IMR-90 (cell line): ENCODE measurements at regions not wholly inside any gene's neighbourhood (a gene's known extent, or its start where the extent isn't known, plus 50 kb on each side); places are given as distances from the start of the nearest gene placed in this dataset.

ENCODE experiments used
- ATAC-seq: fragments of 200-7000 bp; cut with Tn5 transposase; 2 replicates; pipeline ENCODE4 v1.9.1; 2020; ENCODE audit warnings: low read depth, mild to moderate bottlenecking, moderate library complexity
- BruUV-seq: library from RNA; stranded (reverse); fragments of 400-500 nt; replicated peaks from 2 replicates; lab custom pipeline; 2021; lab: Mats Ljungman, UMichigan
- CTCF ChIA-PET: fragments of 300-600 bp; formaldehyde crosslinking; extraction: SDS; loops from one replicate; lab custom pipeline; 2021; ENCODE audit warnings: antibody characterized with exemption; lab: Yijun Ruan, JAX
- POLR2A ChIA-PET: fragments of 300-600 bp; sonication (Branson Sonifier 250); formaldehyde crosslinking; loops from one replicate; lab custom pipeline; 2022; ENCODE audit warnings: antibody characterized with exemption; ENCODE audit not compliant: unreplicated experiment; lab: Charles Lee
- DNase-seq: peaks from one replicate; pipeline ENCODE4 v3.0.0; 2013
- H2AFZ ChIP-seq: replicated peaks from 2 replicates; pipeline ENCODE3; 2013; ENCODE audit warnings: low read length, mild to moderate bottlenecking; ENCODE audit not compliant: poor library complexity
- H2AK5ac ChIP-seq: 2 replicates; pipeline ENCODE4 v1.6.1; 2013; ENCODE audit warnings: low read depth, low read length, inconsistent platforms
- H2AK9ac ChIP-seq: replicated peaks from 2 replicates; pipeline ENCODE3; 2013; ENCODE audit warnings: mild to moderate bottlenecking, low read depth, low read length, moderate library complexity; ENCODE audit not compliant: poor library complexity
- H2BK120ac ChIP-seq: 2 replicates; pipeline ENCODE4 v1.6.1; 2013; ENCODE audit warnings: low read depth, low read length, inconsistent platforms
- H2BK15ac ChIP-seq: 3 replicates; pipeline ENCODE4 v1.6.1; 2013; ENCODE audit warnings: low read depth, low read length, inconsistent platforms
- H2BK20ac ChIP-seq: 2 replicates; pipeline ENCODE4 v1.6.1; 2013; ENCODE audit warnings: low read depth, mild to moderate bottlenecking, inconsistent platforms, low read length, moderate library complexity
- H2BK5ac ChIP-seq: 2 replicates; pipeline ENCODE4 v1.6.1; 2013; ENCODE audit warnings: mild to moderate bottlenecking, low read depth, low read length, inconsistent platforms; ENCODE audit not compliant: poor library complexity, severe bottlenecking
- H3K14ac ChIP-seq: replicated peaks from 2 replicates; pipeline ENCODE4 v1.6.1; 2013; ENCODE audit warnings: low read depth, low read length, inconsistent platforms
- H3K18ac ChIP-seq: 2 replicates; pipeline ENCODE4 v1.6.1; 2013; ENCODE audit warnings: low read depth, low read length, control low read depth
- H3K23ac ChIP-seq: 2 replicates; pipeline ENCODE4 v1.6.1; 2013; ENCODE audit warnings: low read depth, low read length, inconsistent platforms
- H3K27ac ChIP-seq: 2 replicates; pipeline ENCODE4 v1.5.1; 2013; ENCODE audit warnings: mild to moderate bottlenecking, control low read depth, low read length; ENCODE audit not compliant: insufficient read depth
- H3K27me3 ChIP-seq: 2 replicates; pipeline ENCODE4 v1.6.1; 2013; ENCODE audit warnings: low read length; ENCODE audit not compliant: control insufficient read depth, insufficient read depth
- H3K36me3 ChIP-seq: 2 replicates; pipeline ENCODE4 v1.6.1; 2013; ENCODE audit warnings: low read length, mixed read lengths; ENCODE audit not compliant: control insufficient read depth, insufficient read depth
- H3K4ac ChIP-seq: 2 replicates; pipeline ENCODE4 v1.6.1; 2013; ENCODE audit warnings: low read depth, low read length, inconsistent platforms
- H3K4me1 ChIP-seq: 2 replicates; pipeline ENCODE4 v1.6.1; 2013; ENCODE audit warnings: low read length, mixed read lengths; ENCODE audit not compliant: control insufficient read depth, insufficient read depth
- H3K4me2 ChIP-seq: 2 replicates; pipeline ENCODE4 v1.6.1; 2013; ENCODE audit warnings: low read depth, mild to moderate bottlenecking, control low read depth, low read length, moderate library complexity
- H3K4me3 ChIP-seq: 2 replicates; pipeline ENCODE4 v1.5.1; 2013; ENCODE audit warnings: low read depth, mild to moderate bottlenecking, control low read depth, low read length, moderate library complexity; ENCODE audit not compliant: insufficient read depth
- H3K56ac ChIP-seq: 2 replicates; pipeline ENCODE4 v1.6.1; 2013; ENCODE audit warnings: low read length, inconsistent platforms; ENCODE audit not compliant: insufficient read depth; ENCODE audit errors: extremely low read depth
- H3K79me1 ChIP-seq, 2 experiments: 2 replicates each; pipeline ENCODE4 v1.6.1; 2013; ENCODE audit warnings: low read length in 2 of 2, inconsistent platforms in 1 of 2, low read depth in 1 of 2
- H3K9ac ChIP-seq: 2 replicates; pipeline ENCODE4 v1.6.1; 2013; ENCODE audit warnings: low read depth, low read length, control low read depth
- H3K9me1 ChIP-seq: 2 replicates; pipeline ENCODE4 v1.6.1; 2013; ENCODE audit warnings: low read length, inconsistent platforms; ENCODE audit not compliant: insufficient read depth
- H3K9me3 ChIP-seq: 2 replicates; pipeline ENCODE4 v1.6.1; 2013; ENCODE audit warnings: low read length; ENCODE audit not compliant: control insufficient read depth, insufficient read depth
- H4K20me1 ChIP-seq: 2 replicates; pipeline ENCODE4 v1.6.1; 2013; ENCODE audit warnings: low read length, inconsistent platforms; ENCODE audit not compliant: insufficient read depth
- H4K5ac ChIP-seq: 2 replicates; pipeline ENCODE4 v1.6.1; 2013; ENCODE audit warnings: mild to moderate bottlenecking, low read depth, low read length, control low read depth
- H4K8ac ChIP-seq, 2 experiments: 2 replicates each; pipeline ENCODE4 v1.6.1; 2013; ENCODE audit warnings: low read depth in 2 of 2, low read length in 2 of 2, control low read depth in 1 of 2, inconsistent platforms in 1 of 2
- H4K91ac ChIP-seq: 2 replicates; pipeline ENCODE4 v1.6.1; 2013; ENCODE audit warnings: low read depth, low read length, inconsistent platforms; ENCODE audit not compliant: insufficient read depth
- BHLHE40 ChIP-seq: fragments of 150-350 bp; IDR thresholded peaks from 2 replicates; pipeline ENCODE4 v1.6.1; 2016; ENCODE audit warnings: mild to moderate bottlenecking, low read depth, low read length
- CEBPB ChIP-seq: IDR thresholded peaks from 2 replicates; pipeline ENCODE4 v1.6.1; 2012; ENCODE audit warnings: low read depth, low read length, improper control_type of control experiment
- CHD1 ChIP-seq: IDR thresholded peaks from 2 replicates; pipeline ENCODE4 v1.6.1; 2012; ENCODE audit warnings: low read depth, low read length, improper control_type of control experiment
- FOS ChIP-seq: fragments of 150-350 bp; IDR thresholded peaks from 2 replicates; pipeline ENCODE4 v1.6.1; 2016; ENCODE audit warnings: low read depth, low read length
- MAFK ChIP-seq: IDR thresholded peaks from 2 replicates; pipeline ENCODE4 v1.6.1; 2012; ENCODE audit warnings: low read depth, low read length, improper control_type of control experiment
- MAZ ChIP-seq: IDR thresholded peaks from 2 replicates; pipeline ENCODE4 v1.6.1; 2012; ENCODE audit warnings: low read depth, mild to moderate bottlenecking, low read length, improper control_type of control experiment, moderate library complexity, borderline replicate concordance
- MXI1 ChIP-seq: IDR thresholded peaks from 2 replicates; pipeline ENCODE4 v1.6.1; 2012; ENCODE audit warnings: low read depth, mild to moderate bottlenecking, low read length, moderate library complexity, borderline replicate concordance
- NFE2L2 ChIP-seq: fragments of 150-350 bp; IDR thresholded peaks from 2 replicates; pipeline ENCODE4 v1.6.1; 2016; ENCODE audit warnings: low read depth, mild to moderate bottlenecking, low read length
- POLR2A ChIP-seq: IDR thresholded peaks from 2 replicates; pipeline ENCODE4 v1.6.1; 2012; ENCODE audit warnings: mild to moderate bottlenecking, low read depth, low read length
- RAD21 ChIP-seq: IDR thresholded peaks from 2 replicates; pipeline ENCODE4 v1.6.1; 2012; ENCODE audit warnings: low read length, improper control_type of control experiment
- RCOR1 ChIP-seq: IDR thresholded peaks from 2 replicates; pipeline ENCODE4 v1.6.1; 2012; ENCODE audit warnings: mild to moderate bottlenecking, low read length, improper control_type of control experiment; ENCODE audit not compliant: insufficient replicate concordance
- RFX5 ChIP-seq: IDR thresholded peaks from 2 replicates; pipeline ENCODE4 v1.8.0; 2012; ENCODE audit warnings: low read depth, mild to moderate bottlenecking, low read length, moderate library complexity
- SMC3 ChIP-seq: fragments of 150-350 bp; IDR thresholded peaks from 2 replicates; pipeline ENCODE4 v1.6.1; 2016; ENCODE audit warnings: low read depth, mild to moderate bottlenecking, antibody characterized with exemption, low read length, moderate library complexity
- WGBS, 2 experiments: methylation state at CpG; one replicate each; pipeline versions ENCODE4 v1.1.5 to v1.1.7; 2013; ENCODE audit warnings: missing lambda C conversion rate in 2 of 2; ENCODE audit not compliant: insufficient read length in 1 of 2; ENCODE audit errors: extremely low coverage in 2 of 2; 5-methylcytosine and 5-hydroxymethylcytosine counted together
- dilution Hi-C: fragments of 300-500 bp; cut with HindIII; formaldehyde crosslinking; loops from one replicate; pipeline ENCODE4 v1.14.3; 2018; ENCODE audit warnings: low sequenced_read_pairs; ENCODE audit not compliant: unreplicated experiment
- in situ Hi-C: fragments of 300-500 bp; cut with MboI; formaldehyde crosslinking; loops from 3 replicates; pipeline ENCODE4 v1.14.3; 2019; ENCODE audit warnings: low sequenced_read_pairs, inconsistent platforms, mixed read lengths
- intact Hi-C: fragments of 100-400 bp; cut with micrococcal nuclease; formaldehyde crosslinking; loops from 2 replicates; pipeline ENCODE4 v1.10.0; 2022
- TF ChIP-seq, protein P1 (sequence below): fragments of 150-350 bp; IDR thresholded peaks from 2 replicates; pipeline ENCODE4 v1.6.1; 2016; ENCODE audit warnings: low read depth, mild to moderate bottlenecking, low read length, moderate library complexity, borderline replicate concordance
- TF ChIP-seq, protein P2 (sequence below): fragments of 150-350 bp; IDR thresholded peaks from 2 replicates; pipeline ENCODE4 v1.6.1; 2017; ENCODE audit warnings: mild to moderate bottlenecking, antibody characterized with exemption, low read length, low read depth
- TF ChIP-seq, protein P3 (sequence below): conservative IDR thresholded peaks from 2 replicates; pipeline ENCODE4 v1.5.1; 2012; ENCODE audit warnings: mild to moderate bottlenecking, low read depth, low read length, improper control_type of control experiment

DNA sequence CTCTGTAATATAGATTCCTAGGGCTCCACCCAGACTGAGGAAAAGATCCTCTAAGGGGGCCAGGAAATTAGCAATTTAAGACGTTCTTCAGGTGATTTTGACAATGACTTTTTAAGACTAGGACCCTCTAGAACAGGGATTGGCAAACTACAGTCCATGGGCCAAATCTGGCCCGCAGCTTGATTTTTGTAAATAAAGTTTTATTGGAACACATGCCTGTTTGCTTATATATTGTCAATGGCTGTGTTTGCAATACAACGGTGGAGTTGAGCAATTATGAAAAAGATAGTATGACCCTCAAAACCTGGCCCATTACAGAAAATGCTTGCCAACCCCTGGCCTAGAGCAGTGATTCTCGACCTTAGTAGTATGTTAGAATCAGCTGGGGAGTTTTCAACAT is 181.9 kb downstream of the SOX9 start:
- Histone ChIP-seq H2BK120ac (no peak overlapping the region), H2AFZ (no peak overlapping the region), H2AK5ac (no peak overlapping the region), H3K4me1 (peaks cover 5% of the 10 kb centered on the region), H3K4me2 (no peak overlapping the region), H2BK15ac (no peak overlapping the region), H4K20me1 (no peaks in the 10 kb centered on the region), H2AK9ac (no peak overlapping the region), H2BK20ac (no peak overlapping the region), H4K5ac (no peak overlapping the region), H3K27ac (no peak overlapping the region), H3K18ac (no peak overlapping the region), H2BK5ac (no peak overlapping the region), H4K8ac (no peak overlapping the region), H3K36me3 (no peaks in the 10 kb centered on the region), H3K9me3 (no peaks in the 10 kb centered on the region), H3K23ac (no peak overlapping the region), H4K91ac (no peak overlapping the region), H3K9me1 (peaks cover 8% of the 10 kb centered on the region), H3K79me1 (no peaks in the 10 kb centered on the region), H3K9ac (no peak overlapping the region), H3K56ac (no peak overlapping the region), H3K4ac (no peak overlapping the region), H3K27me3 (no peaks in the 10 kb centered on the region), H3K14ac (no peak overlapping the region), H3K4me3 (no peak overlapping the region)
- 94% methylated on average over 3 of the region's 4 CpGs; no CpG with 5 or more reads in 1 of the 2 experiments for WGBS, 2 experiments
- no TSS peak for BruUV-seq
- ChIA-PET CTCF (no interaction called here), POLR2A (no interaction called here)
- dilution Hi-C loops (no loop called here), intact Hi-C loops (no loop called here), in situ Hi-C loops (no loop called here)
- DNase-seq (no peak), ATAC-seq (no peak)
- TF ChIP-seq RCOR1 (no peak), MXI1 (no peak), RFX5 (no peak), SMC3 (no peak), BHLHE40 (no peak), CEBPB (no peak), NFE2L2 (no peak), POLR2A (no peak), FOS (no peak), MAFK (no peak), CHD1 (no peak), MAZ (no peak), RAD21 (no peak)
- TF ChIP-seq, protein P1, sequence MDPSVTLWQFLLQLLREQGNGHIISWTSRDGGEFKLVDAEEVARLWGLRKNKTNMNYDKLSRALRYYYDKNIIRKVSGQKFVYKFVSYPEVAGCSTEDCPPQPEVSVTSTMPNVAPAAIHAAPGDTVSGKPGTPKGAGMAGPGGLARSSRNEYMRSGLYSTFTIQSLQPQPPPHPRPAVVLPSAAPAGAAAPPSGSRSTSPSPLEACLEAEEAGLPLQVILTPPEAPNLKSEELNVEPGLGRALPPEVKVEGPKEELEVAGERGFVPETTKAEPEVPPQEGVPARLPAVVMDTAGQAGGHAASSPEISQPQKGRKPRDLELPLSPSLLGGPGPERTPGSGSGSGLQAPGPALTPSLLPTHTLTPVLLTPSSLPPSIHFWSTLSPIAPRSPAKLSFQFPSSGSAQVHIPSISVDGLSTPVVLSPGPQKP: no peak
- TF ChIP-seq, protein P2, sequence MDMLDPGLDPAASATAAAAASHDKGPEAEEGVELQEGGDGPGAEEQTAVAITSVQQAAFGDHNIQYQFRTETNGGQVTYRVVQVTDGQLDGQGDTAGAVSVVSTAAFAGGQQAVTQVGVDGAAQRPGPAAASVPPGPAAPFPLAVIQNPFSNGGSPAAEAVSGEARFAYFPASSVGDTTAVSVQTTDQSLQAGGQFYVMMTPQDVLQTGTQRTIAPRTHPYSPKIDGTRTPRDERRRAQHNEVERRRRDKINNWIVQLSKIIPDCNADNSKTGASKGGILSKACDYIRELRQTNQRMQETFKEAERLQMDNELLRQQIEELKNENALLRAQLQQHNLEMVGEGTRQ: no peak
- TF ChIP-seq, protein P3, sequence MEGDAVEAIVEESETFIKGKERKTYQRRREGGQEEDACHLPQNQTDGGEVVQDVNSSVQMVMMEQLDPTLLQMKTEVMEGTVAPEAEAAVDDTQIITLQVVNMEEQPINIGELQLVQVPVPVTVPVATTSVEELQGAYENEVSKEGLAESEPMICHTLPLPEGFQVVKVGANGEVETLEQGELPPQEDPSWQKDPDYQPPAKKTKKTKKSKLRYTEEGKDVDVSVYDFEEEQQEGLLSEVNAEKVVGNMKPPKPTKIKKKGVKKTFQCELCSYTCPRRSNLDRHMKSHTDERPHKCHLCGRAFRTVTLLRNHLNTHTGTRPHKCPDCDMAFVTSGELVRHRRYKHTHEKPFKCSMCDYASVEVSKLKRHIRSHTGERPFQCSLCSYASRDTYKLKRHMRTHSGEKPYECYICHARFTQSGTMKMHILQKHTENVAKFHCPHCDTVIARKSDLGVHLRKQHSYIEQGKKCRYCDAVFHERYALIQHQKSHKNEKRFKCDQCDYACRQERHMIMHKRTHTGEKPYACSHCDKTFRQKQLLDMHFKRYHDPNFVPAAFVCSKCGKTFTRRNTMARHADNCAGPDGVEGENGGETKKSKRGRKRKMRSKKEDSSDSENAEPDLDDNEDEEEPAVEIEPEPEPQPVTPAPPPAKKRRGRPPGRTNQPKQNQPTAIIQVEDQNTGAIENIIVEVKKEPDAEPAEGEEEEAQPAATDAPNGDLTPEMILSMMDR: no peak
